OCI-M2 (cell line): ENCODE measurements at regions not wholly inside any gene's neighbourhood (a gene's known extent, or its start where the extent isn't known, plus 50 kb on each side); places are given as distances from the start of the nearest gene placed in this dataset.

ENCODE experiments used
- DNase-seq: peaks from one replicate; lab custom pipeline; 2025; ENCODE audit not compliant: unreplicated experiment; lab: John Stamatoyannopoulos, UW

DNA sequence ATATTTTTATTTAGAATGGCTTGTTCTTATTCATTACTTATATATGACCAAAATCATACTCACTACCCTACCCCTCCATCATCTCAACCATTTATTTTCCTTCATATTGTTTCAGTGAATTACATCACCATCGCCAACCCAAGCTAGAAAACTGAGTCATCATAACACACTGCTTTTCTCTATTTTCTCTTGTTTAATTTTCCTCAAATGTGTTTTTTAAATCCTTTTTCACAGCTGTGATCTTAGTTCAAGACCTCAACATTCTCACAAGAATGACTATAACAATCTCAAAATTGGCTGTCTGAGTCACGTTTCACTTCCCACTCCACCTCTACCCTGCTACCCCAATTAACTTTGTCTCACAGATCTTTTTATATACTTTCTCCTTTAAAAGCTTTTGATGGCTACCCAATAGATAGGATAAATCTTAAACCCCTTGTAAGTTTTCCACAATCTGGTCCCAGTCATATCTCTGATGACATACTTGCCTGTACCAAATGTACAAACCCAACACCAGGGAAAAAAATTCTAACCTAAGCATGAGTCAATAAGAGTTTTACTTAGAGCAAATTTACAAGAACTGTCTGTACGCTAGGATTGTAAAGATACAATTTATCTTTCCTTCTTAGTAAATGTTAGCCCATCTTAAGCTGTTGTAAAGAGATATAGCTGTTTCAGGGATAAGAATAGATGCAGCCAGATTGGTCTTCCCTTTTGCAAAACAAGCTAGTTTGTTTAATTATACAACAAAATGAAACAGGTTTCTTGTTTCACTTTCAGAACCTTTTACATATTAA lies 635.1 kb upstream of the SLC39A10 start:
- no peak for DNase-seq

DNA sequence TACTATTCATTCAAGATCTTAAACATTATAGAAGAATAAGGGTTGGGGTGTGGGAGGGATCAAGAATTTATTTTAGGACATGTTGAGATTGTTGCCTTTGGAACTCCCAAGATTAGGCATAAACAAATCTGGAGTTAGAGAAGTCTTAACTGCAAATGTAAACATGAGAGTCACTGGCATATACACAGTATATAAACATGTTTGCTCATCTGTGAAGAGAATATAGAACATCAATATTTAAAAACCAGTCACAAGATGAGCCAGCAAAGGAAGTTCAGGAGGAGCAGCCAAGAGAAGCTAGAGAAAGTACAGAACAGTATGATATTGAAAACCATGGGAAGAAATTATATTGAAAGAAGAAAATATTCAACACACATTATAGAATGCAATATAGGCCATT lies 638.6 kb upstream of the SLC39A10 start:
- no peak for DNase-seq

- no peak for DNase-seq
Observed at GRCh38 chr2:195017890-195018289, 639.1 kb upstream of the SLC39A10 start.

GRCh38 chr2:195016841-195017240 lies 640.2 kb upstream of the SLC39A10 start:
- DNase-seq: no peak

GRCh38 chr2:195009202-195009601 lies 647.8 kb upstream of the SLC39A10 start:
- no peak for DNase-seq

DNA sequence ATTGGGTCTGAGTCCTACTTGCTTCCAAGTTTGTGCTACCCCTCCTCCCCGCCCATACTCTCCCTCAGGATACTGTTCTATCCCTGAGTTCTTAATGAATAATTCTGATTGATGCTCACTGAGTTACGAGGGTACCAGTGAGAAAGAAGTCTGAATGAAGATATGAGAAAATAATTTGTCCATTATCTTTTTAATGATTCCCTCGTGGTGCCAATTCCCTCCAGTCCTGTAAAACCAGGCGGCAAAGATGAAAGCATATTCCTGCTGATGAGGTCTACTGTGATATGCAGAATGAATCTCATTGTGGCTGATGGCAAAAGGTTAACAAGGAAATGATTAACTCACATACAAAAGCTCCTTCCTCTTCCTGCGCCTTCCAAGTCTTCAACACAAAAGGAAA lies 650.2 kb upstream of the SLC39A10 start:
- DNase-seq: no peak

DNA sequence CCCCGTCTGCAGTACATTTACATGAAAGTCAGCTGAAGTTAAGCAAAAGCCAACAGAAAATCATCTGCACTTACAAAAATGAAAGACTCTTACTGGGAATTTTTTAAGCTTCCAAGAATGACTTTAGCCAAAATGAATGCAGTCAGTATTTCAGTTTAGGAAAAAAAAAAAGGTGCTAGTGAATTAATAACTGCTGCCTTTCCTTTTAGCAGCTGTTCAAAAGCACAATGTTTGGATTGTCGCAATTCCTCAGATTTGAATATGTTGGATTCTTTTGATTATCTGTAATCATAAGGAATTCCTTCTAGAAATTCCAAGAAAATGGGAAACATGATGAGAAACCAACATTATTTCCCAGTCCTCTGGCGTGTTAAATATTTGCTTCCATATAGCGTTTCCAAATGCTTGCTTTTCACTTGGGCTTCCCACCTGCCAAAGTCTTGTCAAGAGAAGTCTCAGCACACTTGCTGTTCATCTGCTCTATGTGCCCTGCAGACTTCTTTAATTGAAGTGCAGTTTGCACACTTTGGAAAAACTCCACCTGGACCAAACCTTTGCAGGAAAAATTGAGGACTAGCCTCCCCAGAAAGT lies 653.0 kb upstream of the SLC39A10 start:
- DNase-seq: no peak

DNA sequence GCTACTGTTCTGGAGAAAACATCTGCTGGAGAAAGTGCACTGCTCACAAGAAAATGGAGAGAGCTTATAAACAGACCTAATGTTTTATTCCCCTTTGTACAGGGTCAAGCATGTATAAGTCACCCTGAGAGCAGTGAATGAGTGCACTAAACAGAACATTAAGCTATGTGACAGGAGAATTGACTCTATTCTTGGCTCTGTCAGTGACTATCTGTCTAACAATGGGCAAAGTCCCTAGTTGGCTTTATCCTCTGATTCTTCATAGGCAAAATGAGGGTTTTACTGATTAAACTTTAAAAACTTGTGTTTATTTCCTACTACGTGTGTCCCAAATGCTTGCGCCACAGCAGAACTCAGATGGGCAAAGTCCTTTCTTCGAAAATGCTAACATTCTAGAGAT lies 655.1 kb upstream of the SLC39A10 start:
- DNase-seq: no peak

GRCh38 chr2:194999771-195000170 lies 657.3 kb upstream of the SLC39A10 start:
- DNase-seq: no peak

- DNase-seq: no peak
Observed at GRCh38 chr2:194992648-194993047, 664.4 kb upstream of the SLC39A10 start.

DNA sequence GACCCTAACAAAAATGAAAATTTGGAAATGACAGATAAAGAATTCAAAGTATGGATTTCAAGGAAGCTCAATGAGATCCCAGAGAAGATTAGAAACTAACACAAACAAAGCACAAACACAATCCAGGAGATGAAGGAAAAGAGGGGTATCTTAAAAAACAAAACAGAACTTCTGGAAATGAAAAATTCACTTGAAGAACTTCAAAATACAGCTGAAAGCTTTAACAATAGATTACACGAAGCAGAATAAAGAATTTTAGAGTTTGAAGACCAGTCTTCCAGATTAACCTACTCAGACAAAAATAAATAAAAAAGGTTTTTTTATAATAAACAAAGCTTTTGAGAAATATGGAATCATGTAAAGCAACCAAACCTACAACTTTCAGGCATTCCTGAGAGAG lies 671.8 kb upstream of the SLC39A10 start:
- DNase-seq: no peak

DNA sequence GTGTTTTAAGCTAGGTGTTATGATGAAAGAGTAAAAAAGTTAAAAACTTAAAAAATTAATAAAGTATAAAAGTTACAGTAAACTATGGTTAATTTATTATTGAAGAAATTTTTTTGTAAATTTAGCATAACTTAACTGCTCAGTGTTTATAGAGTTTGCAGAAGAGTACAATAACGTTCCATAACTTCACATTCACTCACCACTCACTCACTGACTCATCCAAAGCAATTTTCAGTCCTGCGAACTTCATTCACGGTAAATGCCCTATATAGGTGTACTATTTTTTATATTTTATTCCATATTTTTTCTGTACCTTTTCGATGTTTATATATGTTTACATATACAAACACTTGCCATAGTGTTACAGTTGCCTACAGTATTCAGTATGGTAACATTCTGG lies 694.8 kb upstream of the SLC39A10 start:
- no peak for DNase-seq

- DNase-seq: no peak
Observed at GRCh38 chr2:194954218-194954617, 702.8 kb upstream of the SLC39A10 start.

DNA sequence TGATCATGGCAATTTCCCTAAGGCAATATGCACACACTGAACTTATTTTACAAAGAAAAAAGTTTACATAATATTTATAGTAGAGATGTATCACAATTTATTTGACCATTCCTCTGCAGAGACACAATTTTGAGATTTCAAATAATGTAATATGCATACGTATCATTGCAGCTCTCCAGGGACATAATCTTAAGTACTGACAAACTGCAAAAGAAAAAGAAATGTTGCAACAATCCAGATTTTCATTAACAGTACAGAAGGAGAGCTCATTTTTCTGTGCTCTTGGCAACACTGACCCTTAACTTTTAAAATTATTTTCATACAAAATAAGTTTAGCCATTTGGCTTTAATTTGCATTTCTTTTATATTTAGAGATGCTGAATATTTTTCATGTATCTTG lies 710.2 kb upstream of the SLC39A10 start:
- DNase-seq: no peak

DNA sequence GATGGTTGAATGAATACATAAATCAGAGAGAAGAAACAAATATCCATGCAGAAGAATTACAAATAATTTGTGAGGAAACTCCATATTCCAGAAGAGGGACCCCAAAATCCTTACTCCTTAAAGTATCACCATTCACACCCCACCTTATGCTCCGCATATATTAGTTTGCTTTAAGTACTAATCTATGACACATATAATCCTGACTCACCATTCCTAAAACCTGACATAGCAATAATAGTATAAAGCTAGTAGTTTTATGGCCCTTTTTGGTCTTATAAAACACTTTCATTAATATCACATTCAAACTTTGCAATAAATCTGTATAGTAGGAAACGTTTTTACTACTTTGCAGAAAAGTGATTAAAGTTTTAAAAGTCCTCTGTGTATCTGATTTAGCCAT lies 719.0 kb upstream of the SLC39A10 start:
- no peak for DNase-seq

DNA sequence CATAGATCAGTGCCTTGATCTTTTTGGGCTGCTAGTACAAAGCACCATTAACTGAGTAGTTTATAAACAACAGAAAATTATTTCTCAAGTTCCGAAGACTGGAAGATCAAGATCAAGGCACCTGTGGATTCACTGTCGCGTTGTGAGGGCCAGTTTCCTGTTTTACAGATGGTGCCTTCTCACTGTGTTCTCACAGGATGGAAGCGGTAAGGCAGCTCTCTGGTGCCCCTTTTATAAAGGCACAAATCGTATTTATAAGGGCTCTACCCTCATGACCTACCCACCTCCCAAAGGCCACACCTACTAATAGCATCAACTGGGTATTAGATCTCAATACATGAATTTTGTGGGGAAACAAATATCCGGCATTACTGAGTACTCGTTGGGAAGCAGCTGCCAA lies 729.5 kb upstream of the SLC39A10 start:
- no peak for DNase-seq

DNA sequence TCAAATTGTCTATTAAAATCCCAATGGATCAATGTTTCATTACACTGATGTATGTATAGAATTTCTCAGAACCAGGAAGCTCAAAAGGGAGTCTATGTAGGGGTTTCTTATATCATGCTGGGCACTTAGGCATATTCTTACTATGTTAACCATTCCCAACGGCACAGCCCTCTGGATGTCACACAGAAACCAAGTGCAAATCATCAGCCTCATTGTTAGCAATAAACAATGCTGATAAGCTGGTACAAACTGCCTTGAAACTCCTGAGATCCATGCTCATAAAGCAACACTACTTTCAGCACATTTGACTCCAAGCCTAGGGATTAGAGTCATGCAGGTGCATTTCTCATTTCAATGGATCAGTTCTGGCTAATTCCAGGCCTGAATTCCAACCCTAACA lies 730.2 kb upstream of the SLC39A10 start:
- no peak for DNase-seq

- no peak for DNase-seq
Observed at GRCh38 chr2:194925742-194926141, 731.3 kb upstream of the SLC39A10 start.

- DNase-seq: no peak
Observed at GRCh38 chr2:194917519-194917918, 739.5 kb upstream of the SLC39A10 start.

GRCh38 chr2:194915485-194915884 lies 741.5 kb upstream of the SLC39A10 start:
- no peak for DNase-seq

GRCh38 chr2:194907569-194907968 lies 749.5 kb upstream of the SLC39A10 start:
- DNase-seq: no peak

- no peak for DNase-seq
Observed at GRCh38 chr2:194896871-194897270, 760.2 kb upstream of the SLC39A10 start.

DNA sequence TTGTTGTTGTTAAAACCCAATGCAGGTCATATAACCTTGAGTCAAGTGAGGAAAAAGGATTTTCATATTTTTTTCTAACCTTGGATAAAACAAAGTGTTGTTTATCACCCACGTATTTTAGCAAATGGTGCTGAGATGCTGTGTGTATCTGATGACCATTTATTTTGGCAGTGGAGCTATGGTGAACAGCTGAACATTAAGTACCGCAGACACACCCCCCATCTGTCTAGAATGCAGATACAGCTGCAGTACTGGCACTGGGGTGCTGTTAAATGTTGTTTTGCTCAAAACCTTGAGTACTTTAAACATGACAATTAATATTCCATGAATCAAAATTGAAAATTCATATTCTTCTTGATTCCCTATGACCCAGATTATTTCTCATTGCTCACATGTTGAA lies 773.3 kb upstream of the SLC39A10 start:
- DNase-seq: no peak
